Fibroblast of the aortic adventitia (primary cell): ENCODE measurements at regions not wholly inside any gene's neighbourhood (a gene's known extent, or its start where the extent isn't known, plus 50 kb on each side); places are given as distances from the start of the nearest gene placed in this dataset.

Source experiments
- DNase-seq: peaks from one replicate; pipeline ENCODE4 v3.0.0-alpha.2; 2010; ENCODE audit warnings: low read depth
- H3K4me3 ChIP-seq: 2 replicates; pipeline ENCODE4 v1.5.1; 2011; ENCODE audit warnings: low read depth, mild to moderate bottlenecking, control low read depth, low read length, moderate library complexity
- CTCF ChIP-seq: IDR thresholded peaks from 2 replicates; pipeline ENCODE4 v1.5.1; 2011; ENCODE audit warnings: mild to moderate bottlenecking, low read length, control low read depth, inconsistent platforms; ENCODE audit not compliant: insufficient read depth

- H3K4me3 ChIP-seq = no peak overlapping the region
- no peak for TF ChIP-seq CTCF
- no peak for DNase-seq
Observed at GRCh38 chr3:124091716-124092115, 99.8 kb upstream of the ROPN1 start.

GRCh38 chr3:124092811-124093210 is 100.9 kb upstream of the ROPN1 start:
- no peak for TF ChIP-seq CTCF

GRCh38 chr3:124094496-124094895 is 102.6 kb upstream of the ROPN1 start:
- H3K4me3 ChIP-seq = no peak overlapping the region
- TF ChIP-seq CTCF = no peak
- no peak for DNase-seq

More at GRCh38 chr3:124092811-124093210, 100.9 kb upstream of the ROPN1 start:
- DNase-seq = no peak
- no peak overlapping the region for H3K4me3 ChIP-seq

GRCh38 chr3:124097362-124098131 is 105.6 kb upstream of the ROPN1 start:
- no peak overlapping the region for H3K4me3 ChIP-seq
- DNase-seq = no peak
- TF ChIP-seq CTCF = no peak

- no peak overlapping the region for H3K4me3 ChIP-seq
- no peak for TF ChIP-seq CTCF
- no peak for DNase-seq
Observed at GRCh38 chr3:124101643-124102042, 109.7 kb upstream of the ROPN1 start.

GRCh38 chr3:124107104-124107890 is 115.4 kb upstream of the ROPN1 start:
- H3K4me3 ChIP-seq = no peak overlapping the region
- no peak for DNase-seq

More at GRCh38 chr3:124107104-124107890, 115.4 kb upstream of the ROPN1 start:
- TF ChIP-seq CTCF = no peak
